ENCODE measurements at regions not wholly inside any gene's neighbourhood (a gene's known extent, or its start where the extent isn't known, plus 50 kb on each side); places are given as distances from the start of the nearest gene placed in this dataset.

GRCh38 chr6:84304881-84305280, 77.4 kb upstream of the CEP162 start:
- TF ChIP-seq CTCF (IDR thresholded peaks at IDR 0.05; ENCODE audit: extremely low read depth in 1 of 2, insufficient read depth in 1 of 2, low read depth in 1 of 2, low read length in 2 of 2) (no peak), POLR2A (IDR thresholded peaks at IDR 0.05; ENCODE audit: low read depth, low read length) (no peak)
